ENCODE measurements at regions not wholly inside any gene's neighbourhood (a gene's known extent, or its start where the extent isn't known, plus 50 kb on each side); places are given as distances from the start of the nearest gene placed in this dataset.

GRCh38 chr1:222370081-222370912, 177.6 kb downstream of the HHIPL2 start:
- TF ChIP-seq CTCF (conservative IDR thresholded peaks at IDR 0.05) (no peak), ZFX (IDR thresholded peaks at IDR 0.05) (no peak)

Measured in C4-2B (cell line).